ENCODE measurements at regions not wholly inside any gene's neighbourhood (a gene's known extent, or its start where the extent isn't known, plus 50 kb on each side); places are given as distances from the start of the nearest gene placed in this dataset.

- no peak for DNase-seq
Measured at GRCh38 chr5:118279540-118280294, 708.6 kb downstream of the DTWD2 start.

GRCh38 chr5:118270526-118270925, 717.8 kb downstream of the DTWD2 start:
- DNase-seq = no peak

GRCh38 chr5:118258223-118258622, 730.1 kb downstream of the DTWD2 start:
- DNase-seq = no peak

- DNase-seq = no peak
Measured at GRCh38 chr5:118257066-118257465, 731.3 kb downstream of the DTWD2 start.

GRCh38 chr5:118253225-118254061, 734.9 kb downstream of the DTWD2 start:
- DNase-seq = peak; percentile 35

- no peak for DNase-seq
Measured at GRCh38 chr5:118249386-118249785, 739.0 kb downstream of the DTWD2 start.

GRCh38 chr5:118247458-118247857, 740.9 kb downstream of the DTWD2 start:
- DNase-seq = no peak

GRCh38 chr5:118243613-118244012, 744.7 kb downstream of the DTWD2 start:
- DNase-seq = no peak

- no peak for DNase-seq
Measured at GRCh38 chr5:118243068-118243467, 745.3 kb downstream of the DTWD2 start.

GRCh38 chr5:118236108-118236849, 752.1 kb downstream of the DTWD2 start:
- no peak for DNase-seq

- DNase-seq = no peak
Measured at GRCh38 chr5:118233606-118234005, 754.7 kb downstream of the DTWD2 start.

GRCh38 chr5:118228489-118228888, 759.9 kb downstream of the DTWD2 start:
- no peak for DNase-seq

- no peak for DNase-seq
Measured at GRCh38 chr5:118224546-118224945, 763.8 kb downstream of the DTWD2 start.

GRCh38 chr5:118220556-118221195, 767.7 kb downstream of the DTWD2 start:
- no peak for DNase-seq

GRCh38 chr5:118211606-118212005, 776.7 kb downstream of the DTWD2 start:
- DNase-seq = no peak

- no peak for DNase-seq
Measured at GRCh38 chr5:118208031-118208453, 780.3 kb downstream of the DTWD2 start.

- no peak for DNase-seq
Measured at GRCh38 chr5:118199801-118200200, 788.5 kb downstream of the DTWD2 start.

- no peak for DNase-seq
Measured at GRCh38 chr5:118196229-118196628, 792.1 kb downstream of the DTWD2 start.

GRCh38 chr5:118195211-118195610, 793.1 kb downstream of the DTWD2 start:
- no peak for DNase-seq

GRCh38 chr5:118193194-118193905, 795.0 kb downstream of the DTWD2 start:
- DNase-seq = no peak

GRCh38 chr5:118185018-118185417, 803.3 kb downstream of the DTWD2 start:
- DNase-seq = no peak

- no peak for DNase-seq
Measured at GRCh38 chr5:118176146-118176545, 812.2 kb downstream of the DTWD2 start.

Measured in tongue (tissue), 1 donor.